SK-N-SH (cell line): ENCODE measurements at regions not wholly inside any gene's neighbourhood (a gene's known extent, or its start where the extent isn't known, plus 50 kb on each side); places are given as distances from the start of the nearest gene placed in this dataset.

Source experiments
- CTCF ChIA-PET: fragments of 300-600, 350-600 bp; formaldehyde crosslinking; extraction: SDS; loops from one replicate; lab custom pipeline; 2021; lab: Yijun Ruan, JAX
- POLR2A ChIA-PET: fragments of 350-600 bp; sonication (Branson Sonifier 250); formaldehyde crosslinking; extraction: SDS; loops from one replicate; lab custom pipeline; 2020; ENCODE audit warnings: antibody characterized with exemption, inconsistent platforms; lab: Yijun Ruan, JAX
- DNase-seq: peaks from one replicate; pipeline ENCODE4 v3.0.0; 2012
- H2AFZ ChIP-seq: fragments of 200-600 bp; sonication (generic); 2 replicates; pipeline ENCODE4 v1.8.1; 2016; ENCODE audit warnings: antibody characterized with exemption, mild to moderate bottlenecking, low read depth
- H3F3A ChIP-seq: fragments of 200-600 bp; sonication (generic); replicated peaks from 2 replicates; pipeline ENCODE3; 2016; ENCODE audit warnings: antibody characterized with exemption, mild to moderate bottlenecking; ENCODE audit not compliant: insufficient read depth
- H3K27ac ChIP-seq, 2 experiments: fragments of 200-500 bp in 1 of 2; fragments of 200-600 bp in 1 of 2; sonication (Bioruptor generic) in 1 of 2; sonication (generic), shearing (Covaris generic) in 1 of 2; 2 replicates each; pipeline versions ENCODE4 v1.5.1 to v1.6.1; 2014 to 2016; ENCODE audit warnings: low read depth in 2 of 2, inconsistent platforms in 1 of 2, low read length in 1 of 2, mild to moderate bottlenecking in 1 of 2, mixed read lengths in 1 of 2
- H3K27me3 ChIP-seq: fragments of 200-600 bp; sonication (generic), shearing (Covaris generic); 2 replicates; pipeline ENCODE4 v1.6.1; 2016; ENCODE audit warnings: mixed run types; ENCODE audit not compliant: insufficient read depth
- H3K36me3 ChIP-seq, 2 experiments: fragments of 200-500 bp in 1 of 2; fragments of 200-600 bp in 1 of 2; sonication (Bioruptor generic) in 1 of 2; sonication (generic) in 1 of 2; replicated peaks in 1 of 2; 2 replicates each; pipeline versions ENCODE3 to v1.5.1; 2014 to 2016; ENCODE audit warnings: low read length in 1 of 2, mild to moderate bottlenecking in 1 of 2; ENCODE audit not compliant: insufficient read depth in 2 of 2, control insufficient read depth in 1 of 2
- H3K4me1 ChIP-seq, 2 experiments: fragments of 200-500 bp in 1 of 2; fragments of 200-600 bp in 1 of 2; sonication (Bioruptor generic) in 1 of 2; sonication (generic), shearing (Covaris generic) in 1 of 2; 2 replicates each; pipeline versions ENCODE4 v1.5.1 to v1.6.1; 2014 to 2016; ENCODE audit warnings: low read depth in 1 of 2, low read length in 1 of 2, mixed run types in 1 of 2; ENCODE audit not compliant: insufficient read depth in 2 of 2, control insufficient read depth in 1 of 2
- H3K4me2 ChIP-seq: fragments of 200-600 bp; sonication (generic), shearing (Covaris generic); 2 replicates; pipeline ENCODE4 v1.6.1; 2017; ENCODE audit warnings: mixed run types
- H3K4me3 ChIP-seq, 2 experiments: fragments of 200-500 bp in 1 of 2; fragments of 200-600 bp in 1 of 2; sonication (Bioruptor generic) in 1 of 2; sonication (generic), shearing (Covaris generic) in 1 of 2; 2 replicates each; pipeline versions ENCODE4 v1.5.1 to v1.8.1; 2014 to 2016; ENCODE audit warnings: low read depth in 2 of 2, inconsistent platforms in 1 of 2, low read length in 1 of 2, mild to moderate bottlenecking in 1 of 2, mixed read lengths in 1 of 2, moderate library complexity in 1 of 2
- H3K79me2 ChIP-seq: fragments of 200-600 bp; sonication (generic); 2 replicates; pipeline ENCODE4 v1.8.1; 2017; ENCODE audit warnings: mild to moderate bottlenecking; ENCODE audit not compliant: insufficient read depth
- H3K9ac ChIP-seq: fragments of 200-600 bp; sonication (generic); 2 replicates; pipeline ENCODE4 v1.6.1; 2017; ENCODE audit warnings: mixed run types
- H3K9me2 ChIP-seq: fragments of 200-600 bp; sonication (generic); 2 replicates; pipeline ENCODE4 v1.6.1; 2017; ENCODE audit warnings: mixed run types
- H3K9me3 ChIP-seq: fragments of 200-600 bp; sonication (generic); 2 replicates; pipeline ENCODE4 v1.6.1; 2017; ENCODE audit warnings: mixed run types, mild to moderate bottlenecking, moderate library complexity
- H4K20me1 ChIP-seq: fragments of 200-600 bp; sonication (generic); 2 replicates; pipeline ENCODE4 v1.6.1; 2017; ENCODE audit warnings: mild to moderate bottlenecking, mixed run types; ENCODE audit not compliant: insufficient read depth
- CHD2 ChIP-seq: fragments of 150-350 bp; IDR thresholded peaks from 2 replicates; pipeline ENCODE4 v1.6.1; 2018; ENCODE audit warnings: low read length; ENCODE audit not compliant: partially characterized antibody
- CTCF ChIP-seq: fragments of 200-600 bp; sonication (generic); IDR thresholded peaks from 2 replicates; pipeline ENCODE4 v1.6.1; 2017; ENCODE audit warnings: antibody characterized with exemption, mild to moderate bottlenecking, moderate library complexity
- EP300 ChIP-seq, 2 experiments: IDR thresholded peaks; 2 replicates each; pipeline versions ENCODE4 v1.4.0 to v1.6.1; 2012; ENCODE audit warnings: borderline replicate concordance in 1 of 2, low read depth in 1 of 2, low read length in 1 of 2
- FOSL2 ChIP-seq: IDR thresholded peaks from 2 replicates; pipeline ENCODE4 v1.4.0; 2012; ENCODE audit warnings: low read depth, mild to moderate bottlenecking, moderate library complexity, borderline replicate concordance
- GABPA ChIP-seq: IDR thresholded peaks from 2 replicates; pipeline ENCODE4 v1.4.0; 2012; ENCODE audit warnings: low read depth, mild to moderate bottlenecking
- IRF3 ChIP-seq: fragments of 150-350 bp; IDR thresholded peaks from 2 replicates; pipeline ENCODE4 v1.6.1; 2016; ENCODE audit warnings: mild to moderate bottlenecking, low read depth, low read length
- JUND ChIP-seq: IDR thresholded peaks from 2 replicates; pipeline ENCODE4 v1.4.0; 2012
- MAX ChIP-seq: IDR thresholded peaks from 2 replicates; pipeline ENCODE4 v1.4.0; 2012; ENCODE audit warnings: low read depth
- NFIC ChIP-seq: IDR thresholded peaks from 2 replicates; pipeline ENCODE4 v1.4.0; 2012; ENCODE audit warnings: borderline replicate concordance
- NRF1 ChIP-seq: IDR thresholded peaks from 2 replicates; pipeline ENCODE4 v1.6.1; 2012; ENCODE audit warnings: low read depth, mild to moderate bottlenecking, low read length
- PBX3 ChIP-seq: IDR thresholded peaks from 2 replicates; pipeline ENCODE4; 2012
- POLR2AphosphoS5 ChIP-seq: IDR thresholded peaks from 2 replicates; pipeline ENCODE4 v1.6.1; 2012; ENCODE audit warnings: low read depth, low read length
- RAD21 ChIP-seq: IDR thresholded peaks from 2 replicates; pipeline ENCODE4 v1.6.1; 2012; ENCODE audit warnings: mild to moderate bottlenecking, low read length
- REST ChIP-seq: IDR thresholded peaks from 2 replicates; pipeline ENCODE4 v1.6.1; 2012; ENCODE audit warnings: mild to moderate bottlenecking, low read depth, low read length, moderate library complexity
- SMC3 ChIP-seq: IDR thresholded peaks from 2 replicates; pipeline ENCODE4 v1.6.1; 2012; ENCODE audit warnings: low read depth, low read length, improper control_type of control experiment
- USF1 ChIP-seq: IDR thresholded peaks from 2 replicates; pipeline ENCODE4 v1.4.0; 2012; ENCODE audit warnings: low read depth, borderline replicate concordance
- USF2 ChIP-seq: fragments of 150-350 bp; IDR thresholded peaks from 2 replicates; pipeline ENCODE4 v1.6.1; 2017; ENCODE audit warnings: antibody characterized with exemption, low read length, low read depth, borderline replicate concordance
- YY1 ChIP-seq: IDR thresholded peaks from 2 replicates; pipeline ENCODE4 v1.4.0; 2012; ENCODE audit warnings: low read depth, mild to moderate bottlenecking
- WGBS: methylation state at CpG from one replicate; pipeline ENCODE4 v1.1.6; 2017; ENCODE audit warnings: low lambda C conversion rate; 5-methylcytosine and 5-hydroxymethylcytosine counted together

- Histone ChIP-seq H3K4me1 (peaks cover 0 to 7% of the 10 kb centered on the region in 2 experiments; a peak in 1 of 4 replicates), H3F3A (peaks cover 7% of the 10 kb centered on the region), H3K9me3 (no peaks in the 10 kb centered on the region), H3K27me3 (no peaks in the 10 kb centered on the region), H3K79me2 (no peaks in the 10 kb centered on the region), H4K20me1 (no peaks in the 10 kb centered on the region), H3K4me2 (no peak overlapping the region), H3K4me3 (no peak overlapping the region), H3K9me2 (no peaks in the 10 kb centered on the region), H3K27ac (no peak overlapping the region; a peak in 1 of 4 replicates), H2AFZ (no peak overlapping the region), H3K9ac (no peak overlapping the region), H3K36me3 (no peaks in the 10 kb centered on the region)
- TF ChIP-seq FOSL2 (peak; percentile 17; the same call in 1 of the 2 replicates), JUND (no peak), EP300 (IDR thresholded peaks at IDR 0.05; ENCODE audit: borderline replicate concordance in 1 of 2, low read depth in 1 of 2, low read length in 1 of 2) (no peak)
- DNase-seq = no peak
- WGBS = 52% methylated on average over 2 of the region's 2 CpGs
- POLR2A ChIA-PET = no interaction called here
- CTCF ChIA-PET = interaction anchor here (1.0 kb wide), 1 partner anchor 95 kb away, joined by 3 read pairs; no protein-coding TSS in a partner anchor
Measured at GRCh38 chr12:46926526-46926925, 100.7 kb upstream of the SLC38A4 start.

GRCh38 chr12:46930101-46930500, 104.3 kb upstream of the SLC38A4 start:
- 48% methylated on average over 1 of the region's 1 CpG for WGBS
- no peak overlapping the region for H3K4me2 ChIP-seq
- no peak overlapping the region for H3K27ac ChIP-seq
- peaks cover 0 to 8% of the 10 kb centered on the region in 2 experiments; a peak in 2 of 4 replicates for H3K4me1 ChIP-seq
- no peak overlapping the region for H3K9ac ChIP-seq
- no peaks in the 10 kb centered on the region for H3K79me2 ChIP-seq
- H4K20me1 ChIP-seq = no peaks in the 10 kb centered on the region
- H3F3A ChIP-seq = peaks cover 7% of the 10 kb centered on the region
- ChIA-PET POLR2A (no interaction called here), CTCF (no interaction called here)
- no peaks in the 10 kb centered on the region for H3K9me3 ChIP-seq
- DNase-seq = no peak
- H3K27me3 ChIP-seq = no peaks in the 10 kb centered on the region
- H3K4me3 ChIP-seq = no peak overlapping the region
- H2AFZ ChIP-seq = no peak overlapping the region
- no peaks in the 10 kb centered on the region for H3K36me3 ChIP-seq
- no peaks in the 10 kb centered on the region for H3K9me2 ChIP-seq
- no peak for TF ChIP-seq POLR2AphosphoS5
- TF ChIP-seq MAX = no peak
- TF ChIP-seq GABPA = no peak
- TF ChIP-seq RAD21 = no peak
- no peak for TF ChIP-seq CHD2
- no peak for TF ChIP-seq JUND
- TF ChIP-seq IRF3 = no peak
- TF ChIP-seq USF2 = no peak
- no peak for TF ChIP-seq SMC3
- TF ChIP-seq YY1 = no peak
- TF ChIP-seq FOSL2 = no peak
- no peak for TF ChIP-seq REST
- no peak for TF ChIP-seq NFIC
- TF ChIP-seq NRF1 = no peak
- TF ChIP-seq USF1 = no peak
- TF ChIP-seq PBX3 = no peak
- TF ChIP-seq CTCF = no peak
